Astrocyte (in vitro differentiated cells and primary cell): ENCODE measurements at regions not wholly inside any gene's neighbourhood (a gene's known extent, or its start where the extent isn't known, plus 50 kb on each side); places are given as distances from the start of the nearest gene placed in this dataset.

ENCODE experiments used
- EZH2 ChIP-seq: IDR thresholded peaks from 2 replicates; pipeline ENCODE4 v1.6.1; 2012; ENCODE audit warnings: mild to moderate bottlenecking, low read length, inconsistent platforms; ENCODE audit not compliant: insufficient read depth
- TF ChIP-seq, protein P1 (sequence below): IDR thresholded peaks from 2 replicates; pipeline ENCODE4 v1.5.1; 2011; ENCODE audit warnings: low read depth, mild to moderate bottlenecking, inconsistent platforms, low read length, moderate library complexity; ENCODE audit not compliant: insufficient read depth

DNA sequence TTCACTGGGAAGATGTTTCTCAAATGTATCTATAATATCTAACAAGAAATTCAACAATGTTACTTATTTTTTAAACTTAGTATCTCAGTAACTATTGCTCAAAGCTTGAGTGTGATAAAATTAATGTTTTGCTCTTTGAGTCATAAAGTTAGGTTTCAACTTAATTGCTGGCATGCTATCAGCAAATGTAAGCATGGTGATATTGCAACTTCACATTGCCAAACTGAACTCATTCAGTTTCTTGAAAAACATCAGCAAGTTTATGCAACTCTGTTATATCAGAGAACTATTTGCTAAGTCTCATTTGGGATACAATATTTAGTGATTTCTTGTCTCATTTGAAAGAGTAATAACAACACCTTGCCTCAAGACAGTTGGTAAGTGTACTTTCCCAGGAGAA lies 91.2 kb upstream of the KLF3 start:
- TF ChIP-seq, protein P1, sequence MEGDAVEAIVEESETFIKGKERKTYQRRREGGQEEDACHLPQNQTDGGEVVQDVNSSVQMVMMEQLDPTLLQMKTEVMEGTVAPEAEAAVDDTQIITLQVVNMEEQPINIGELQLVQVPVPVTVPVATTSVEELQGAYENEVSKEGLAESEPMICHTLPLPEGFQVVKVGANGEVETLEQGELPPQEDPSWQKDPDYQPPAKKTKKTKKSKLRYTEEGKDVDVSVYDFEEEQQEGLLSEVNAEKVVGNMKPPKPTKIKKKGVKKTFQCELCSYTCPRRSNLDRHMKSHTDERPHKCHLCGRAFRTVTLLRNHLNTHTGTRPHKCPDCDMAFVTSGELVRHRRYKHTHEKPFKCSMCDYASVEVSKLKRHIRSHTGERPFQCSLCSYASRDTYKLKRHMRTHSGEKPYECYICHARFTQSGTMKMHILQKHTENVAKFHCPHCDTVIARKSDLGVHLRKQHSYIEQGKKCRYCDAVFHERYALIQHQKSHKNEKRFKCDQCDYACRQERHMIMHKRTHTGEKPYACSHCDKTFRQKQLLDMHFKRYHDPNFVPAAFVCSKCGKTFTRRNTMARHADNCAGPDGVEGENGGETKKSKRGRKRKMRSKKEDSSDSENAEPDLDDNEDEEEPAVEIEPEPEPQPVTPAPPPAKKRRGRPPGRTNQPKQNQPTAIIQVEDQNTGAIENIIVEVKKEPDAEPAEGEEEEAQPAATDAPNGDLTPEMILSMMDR: no peak
- no peak for TF ChIP-seq EZH2
